Ishikawa (cell line): ENCODE measurements at regions not wholly inside any gene's neighbourhood (a gene's known extent, or its start where the extent isn't known, plus 50 kb on each side); places are given as distances from the start of the nearest gene placed in this dataset.

Experiments used
- CEBPB ChIP-seq: IDR thresholded peaks from 2 replicates; pipeline ENCODE4 v1.6.1; 2012
- CREB1 ChIP-seq: IDR thresholded peaks from 2 replicates; pipeline ENCODE4 v1.6.1; 2012; ENCODE audit warnings: low read depth
- EGR1 ChIP-seq: IDR thresholded peaks from 2 replicates; pipeline ENCODE4 v1.6.1; 2012
- EP300 ChIP-seq: IDR thresholded peaks from 2 replicates; pipeline ENCODE4 v1.6.1; 2012; ENCODE audit warnings: borderline replicate concordance
- FOXM1 ChIP-seq: IDR thresholded peaks from 2 replicates; pipeline ENCODE4 v1.6.1; 2012; ENCODE audit warnings: low read depth, borderline replicate concordance
- MAX ChIP-seq: IDR thresholded peaks from 2 replicates; pipeline ENCODE4 v1.6.1; 2012
- NFIC ChIP-seq: IDR thresholded peaks from 2 replicates; pipeline ENCODE4 v1.6.1; 2012
- RAD21 ChIP-seq: IDR thresholded peaks from 2 replicates; pipeline ENCODE4 v1.6.1; 2012; ENCODE audit warnings: low read depth
- REST ChIP-seq: IDR thresholded peaks from 2 replicates; pipeline ENCODE4 v1.6.1; 2012; ENCODE audit warnings: low read depth, mild to moderate bottlenecking
- TAF1 ChIP-seq: IDR thresholded peaks from 2 replicates; pipeline ENCODE4 v1.6.1; 2012; ENCODE audit warnings: low read depth, mild to moderate bottlenecking
- TCF12 ChIP-seq: IDR thresholded peaks from 2 replicates; pipeline ENCODE4 v1.6.1; 2012; ENCODE audit warnings: low read depth
- TEAD4 ChIP-seq: IDR thresholded peaks from 2 replicates; pipeline ENCODE4 v1.6.1; 2012
- USF1 ChIP-seq: IDR thresholded peaks from 2 replicates; pipeline ENCODE4 v1.6.1; 2012
- YY1 ChIP-seq: IDR thresholded peaks from 2 replicates; pipeline ENCODE4 v1.6.1; 2012; ENCODE audit warnings: low read depth
- ZBTB7A ChIP-seq: IDR thresholded peaks from 2 replicates; pipeline ENCODE4 v1.6.1; 2012; ENCODE audit warnings: low read depth

- TF ChIP-seq USF1 (no peak), REST (no peak), FOXM1 (no peak), RAD21 (no peak), ZBTB7A (no peak)
These were observed 60.0 kb upstream of the PARD3 start for GRCh38 chr10:34875061-34875460.

- TF ChIP-seq ZBTB7A (no peak), RAD21 (no peak), REST (no peak), TEAD4 (no peak), TAF1 (no peak), EGR1 (no peak), FOXM1 (no peak), CREB1 (no peak), EP300 (no peak), USF1 (no peak), MAX (no peak), NFIC (no peak), CEBPB (no peak), TCF12 (no peak), YY1 (no peak)
These were observed 57.7 kb upstream of the PARD3 start for GRCh38 chr10:34872820-34873219.

GRCh38 chr10:34869135-34869836, 54.2 kb upstream of the PARD3 start:
- no peak for TF ChIP-seq RAD21
- no peak for TF ChIP-seq TAF1
- TF ChIP-seq EGR1: no peak
- TF ChIP-seq FOXM1: no peak
- no peak for TF ChIP-seq EP300
- TF ChIP-seq REST: no peak
- TF ChIP-seq TCF12: no peak
- no peak for TF ChIP-seq NFIC
- TF ChIP-seq TEAD4: no peak
- no peak for TF ChIP-seq CEBPB

- no peak for TF ChIP-seq NFIC
- no peak for TF ChIP-seq ZBTB7A
- TF ChIP-seq USF1: no peak
- TF ChIP-seq FOXM1: no peak
- no peak for TF ChIP-seq CREB1
- TF ChIP-seq EP300: no peak
These were observed 53.5 kb upstream of the PARD3 start for GRCh38 chr10:34868589-34868988.
